MCF 10A (cell line): ENCODE measurements at regions not wholly inside any gene's neighbourhood (a gene's known extent, or its start where the extent isn't known, plus 50 kb on each side); places are given as distances from the start of the nearest gene placed in this dataset.

Source experiments
- BruUV-seq: library from RNA; stranded (reverse); fragments of 400-500 nt; replicated peaks from 2 replicates; lab custom pipeline; 2021; lab: Mats Ljungman, UMichigan
- CTCF ChIA-PET: fragments of 300-600 bp; sonication (Branson Sonifier 250); formaldehyde crosslinking; extraction: SDS; loops from one replicate; lab custom pipeline; 2021; ENCODE audit warnings: antibody characterized with exemption, inconsistent platforms; lab: Yijun Ruan, JAX
- POLR2A ChIA-PET: fragments of 300-600, 350-650 bp; sonication (Branson Sonifier 250); formaldehyde crosslinking; extraction: SDS; loops from one replicate; lab custom pipeline; 2020; ENCODE audit warnings: antibody characterized with exemption, inconsistent platforms; lab: Yijun Ruan, JAX
- DNase-seq: peaks from one replicate; pipeline ENCODE4 v3.0.0-alpha.2; 2018; ENCODE audit not compliant: unreplicated experiment
- H3K27ac Mint-ChIP-seq: one replicate; pipeline ENCODE4 v1.8.0; 2022; ENCODE audit warnings: mild to moderate bottlenecking, low read depth, mixed read lengths; ENCODE audit not compliant: unreplicated experiment
- H3K27me3 Mint-ChIP-seq: one replicate; pipeline ENCODE4 v1.8.0; 2022; ENCODE audit warnings: mixed read lengths; ENCODE audit not compliant: insufficient read depth, unreplicated experiment
- H3K36me3 Mint-ChIP-seq: one replicate; pipeline ENCODE4 v1.8.0; 2022; ENCODE audit warnings: mild to moderate bottlenecking, moderate library complexity, mixed read lengths; ENCODE audit not compliant: insufficient read depth, unreplicated experiment
- H3K4me1 Mint-ChIP-seq: one replicate; pipeline ENCODE4 v1.8.0; 2022; ENCODE audit warnings: mixed read lengths; ENCODE audit not compliant: insufficient read depth, unreplicated experiment
- H3K4me3 Mint-ChIP-seq: one replicate; pipeline ENCODE4 v1.8.0; 2022; ENCODE audit warnings: mild to moderate bottlenecking, moderate library complexity, mixed read lengths; ENCODE audit not compliant: unreplicated experiment
- H3K9me3 Mint-ChIP-seq: one replicate; pipeline ENCODE4 v1.8.0; 2022; ENCODE audit warnings: mixed read lengths; ENCODE audit not compliant: unreplicated experiment
- CTCF ChIP-seq: fragments of 200-600 bp; IDR thresholded peaks from one replicate; pipeline ENCODE4 v1.8.0; 2022; ENCODE audit warnings: antibody characterized with exemption, mild to moderate bottlenecking; ENCODE audit not compliant: unreplicated experiment
- intact Hi-C: fragments of 100-400 bp; cut with micrococcal nuclease; formaldehyde crosslinking; loops from 2 replicates; pipeline ENCODE4 v1.14.1; 2022

- no peak for TF ChIP-seq CTCF
Observed at GRCh38 chr9:90724112-90724511, 77.5 kb upstream of the SYK start.

GRCh38 chr9:90722071-90722470 is 79.4 kb upstream of the DIRAS2 start:
- Mint-ChIP-seq H3K36me3 (no peaks in the 10 kb centered on the region), H3K4me3 (no peak overlapping the region), H3K9me3 (no peaks in the 10 kb centered on the region), H3K27me3 (peaks cover 96% of the 10 kb centered on the region), H3K27ac (no peak overlapping the region), H3K4me1 (no peaks in the 10 kb centered on the region)
- intact Hi-C loops: loop anchor here (10.0 kb wide), 1 partner anchor 47 kb away; no protein-coding TSS in a partner anchor
- ChIA-PET POLR2A (no interaction called here), CTCF (no interaction called here)
- DNase-seq: no peak
- no peak for TF ChIP-seq CTCF
- no TSS peak for BruUV-seq

More at GRCh38 chr9:90724112-90724511, 77.5 kb upstream of the SYK start:
- Mint-ChIP-seq H3K27me3 (peaks cover 76% of the 10 kb centered on the region), H3K36me3 (no peaks in the 10 kb centered on the region), H3K4me3 (no peak overlapping the region), H3K4me1 (no peaks in the 10 kb centered on the region), H3K27ac (no peak overlapping the region), H3K9me3 (no peaks in the 10 kb centered on the region)
- ChIA-PET CTCF (no interaction called here), POLR2A (no interaction called here)
- no TSS peak for BruUV-seq
- intact Hi-C loops: loop anchor here (10.0 kb wide), 1 partner anchor 49 kb away; no protein-coding TSS in a partner anchor
- DNase-seq: no peak

- Mint-ChIP-seq H3K36me3 (no peaks in the 10 kb centered on the region), H3K9me3 (no peaks in the 10 kb centered on the region), H3K27ac (no peak overlapping the region), H3K27me3 (peaks cover 97% of the 10 kb centered on the region), H3K4me3 (no peak overlapping the region), H3K4me1 (no peaks in the 10 kb centered on the region)
- POLR2A ChIA-PET: no interaction called here
- BruUV-seq: no TSS peak
- TF ChIP-seq CTCF: no peak
- CTCF ChIA-PET: no interaction called here
- no peak for DNase-seq
- intact Hi-C loops: loop anchor here (10.0 kb wide), 1 partner anchor 46 kb away; no protein-coding TSS in a partner anchor
Observed at GRCh38 chr9:90720621-90721265, 78.1 kb upstream of the DIRAS2 start.

- H3K36me3 Mint-ChIP-seq: no peaks in the 10 kb centered on the region
Observed at GRCh38 chr9:90706230-90706629, 63.6 kb upstream of the DIRAS2 start.

More at GRCh38 chr9:90706230-90706629, 63.6 kb upstream of the DIRAS2 start:
- Mint-ChIP-seq H3K9me3 (no peaks in the 10 kb centered on the region), H3K27ac (no peak overlapping the region), H3K4me1 (no peaks in the 10 kb centered on the region), H3K27me3 (peaks cover 95% of the 10 kb centered on the region), H3K4me3 (no peak overlapping the region)
- no TSS peak for BruUV-seq
- POLR2A ChIA-PET: interaction anchor here (0.7 kb wide), 1 partner anchor 134 kb away, joined by 3 read pairs; no protein-coding TSS in a partner anchor
- CTCF ChIA-PET: interaction anchor here (0.7 kb wide), 2 partner anchors 62 to 81 kb away, joined by 3 read pairs; no protein-coding TSS in a partner anchor
- no peak for TF ChIP-seq CTCF
- DNase-seq: no peak
- intact Hi-C loops: no loop called here
